ENCODE measurements at regions not wholly inside any gene's neighbourhood (a gene's known extent, or its start where the extent isn't known, plus 50 kb on each side); places are given as distances from the start of the nearest gene placed in this dataset.

GRCh38 chr2:118738524-118739308 is 108.7 kb downstream of the EN1 start:
- TF ChIP-seq, protein P1, sequence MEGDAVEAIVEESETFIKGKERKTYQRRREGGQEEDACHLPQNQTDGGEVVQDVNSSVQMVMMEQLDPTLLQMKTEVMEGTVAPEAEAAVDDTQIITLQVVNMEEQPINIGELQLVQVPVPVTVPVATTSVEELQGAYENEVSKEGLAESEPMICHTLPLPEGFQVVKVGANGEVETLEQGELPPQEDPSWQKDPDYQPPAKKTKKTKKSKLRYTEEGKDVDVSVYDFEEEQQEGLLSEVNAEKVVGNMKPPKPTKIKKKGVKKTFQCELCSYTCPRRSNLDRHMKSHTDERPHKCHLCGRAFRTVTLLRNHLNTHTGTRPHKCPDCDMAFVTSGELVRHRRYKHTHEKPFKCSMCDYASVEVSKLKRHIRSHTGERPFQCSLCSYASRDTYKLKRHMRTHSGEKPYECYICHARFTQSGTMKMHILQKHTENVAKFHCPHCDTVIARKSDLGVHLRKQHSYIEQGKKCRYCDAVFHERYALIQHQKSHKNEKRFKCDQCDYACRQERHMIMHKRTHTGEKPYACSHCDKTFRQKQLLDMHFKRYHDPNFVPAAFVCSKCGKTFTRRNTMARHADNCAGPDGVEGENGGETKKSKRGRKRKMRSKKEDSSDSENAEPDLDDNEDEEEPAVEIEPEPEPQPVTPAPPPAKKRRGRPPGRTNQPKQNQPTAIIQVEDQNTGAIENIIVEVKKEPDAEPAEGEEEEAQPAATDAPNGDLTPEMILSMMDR (conservative IDR thresholded peaks at IDR 0.05): no peak
- TF ChIP-seq ZFX (IDR thresholded peaks at IDR 0.05): no peak
